Testis (tissue), 2 donors: ENCODE measurements at regions not wholly inside any gene's neighbourhood (a gene's known extent, or its start where the extent isn't known, plus 50 kb on each side); places are given as distances from the start of the nearest gene placed in this dataset.

Experiments used
- POLR2A ChIP-seq: fragments of 450-650 bp; IDR thresholded peaks from one replicate; pipeline ENCODE4 v1.6.1; 2017; ENCODE audit warnings: antibody characterized with exemption, mild to moderate bottlenecking, moderate library complexity
- TF ChIP-seq, protein P1 (sequence below), 3 experiments: fragments of 450-650 bp in 2 of 3; fragments of 200-600 bp in 1 of 3; sonication (generic) in 1 of 3; IDR thresholded peaks; one replicate each; pipeline ENCODE4 v1.5.1; 2016 to 2019; ENCODE audit warnings: antibody characterized with exemption in 3 of 3, mild to moderate bottlenecking in 2 of 3, moderate library complexity in 1 of 3

GRCh38 chr22:23370251-23370650, 189.9 kb downstream of the BCR start:
- TF ChIP-seq, protein P1, sequence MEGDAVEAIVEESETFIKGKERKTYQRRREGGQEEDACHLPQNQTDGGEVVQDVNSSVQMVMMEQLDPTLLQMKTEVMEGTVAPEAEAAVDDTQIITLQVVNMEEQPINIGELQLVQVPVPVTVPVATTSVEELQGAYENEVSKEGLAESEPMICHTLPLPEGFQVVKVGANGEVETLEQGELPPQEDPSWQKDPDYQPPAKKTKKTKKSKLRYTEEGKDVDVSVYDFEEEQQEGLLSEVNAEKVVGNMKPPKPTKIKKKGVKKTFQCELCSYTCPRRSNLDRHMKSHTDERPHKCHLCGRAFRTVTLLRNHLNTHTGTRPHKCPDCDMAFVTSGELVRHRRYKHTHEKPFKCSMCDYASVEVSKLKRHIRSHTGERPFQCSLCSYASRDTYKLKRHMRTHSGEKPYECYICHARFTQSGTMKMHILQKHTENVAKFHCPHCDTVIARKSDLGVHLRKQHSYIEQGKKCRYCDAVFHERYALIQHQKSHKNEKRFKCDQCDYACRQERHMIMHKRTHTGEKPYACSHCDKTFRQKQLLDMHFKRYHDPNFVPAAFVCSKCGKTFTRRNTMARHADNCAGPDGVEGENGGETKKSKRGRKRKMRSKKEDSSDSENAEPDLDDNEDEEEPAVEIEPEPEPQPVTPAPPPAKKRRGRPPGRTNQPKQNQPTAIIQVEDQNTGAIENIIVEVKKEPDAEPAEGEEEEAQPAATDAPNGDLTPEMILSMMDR (IDR thresholded peaks at IDR 0.05): no peak
- no peak for TF ChIP-seq POLR2A
